ENCODE measurements at regions not wholly inside any gene's neighbourhood (a gene's known extent, or its start where the extent isn't known, plus 50 kb on each side); places are given as distances from the start of the nearest gene placed in this dataset.

- no peak for TF ChIP-seq POLR2A (IDR thresholded peaks at IDR 0.05)
- TF ChIP-seq CTCF (IDR thresholded peaks at IDR 0.05) = no peak
Measured at GRCh38 chr2:144111437-144111836, 408.5 kb downstream of the ZEB2 start.

Data from Peyer's patch (tissue), 4 donors.